HCT116 (cell line): ENCODE measurements at regions not wholly inside any gene's neighbourhood (a gene's known extent, or its start where the extent isn't known, plus 50 kb on each side); places are given as distances from the start of the nearest gene placed in this dataset.

Experiments
- CTCF ChIP-seq, 3 experiments: fragments of 200-600 bp in 1 of 3; sonication (generic) in 1 of 3; IDR thresholded peaks in 2 of 3; conservative IDR thresholded peaks in 1 of 3; 2 replicates each; pipeline ENCODE4 v1.5.1; 2012 to 2017; ENCODE audit warnings: low read depth in 2 of 3, low read length in 2 of 3, antibody characterized with exemption in 1 of 3, borderline replicate concordance in 1 of 3, control low read depth in 1 of 3, mild to moderate bottlenecking in 1 of 3, mixed read lengths in 1 of 3, mixed run types in 1 of 3, moderate library complexity in 1 of 3; ENCODE audit not compliant: insufficient read depth in 1 of 3
- EZH2 ChIP-seq: fragments of 200-600 bp; sonication (generic); IDR thresholded peaks from 2 replicates; pipeline ENCODE4 v1.6.1; 2017; ENCODE audit warnings: antibody characterized with exemption, mixed run types
- FOSL1 ChIP-seq: IDR thresholded peaks from 2 replicates; pipeline ENCODE4 v1.6.1; 2012; ENCODE audit warnings: low read depth
- POLR2AphosphoS5 ChIP-seq: IDR thresholded peaks from 2 replicates; pipeline ENCODE4 v1.6.1; 2011; ENCODE audit warnings: mild to moderate bottlenecking, low read depth, low read length, moderate library complexity
- RAD21 ChIP-seq: IDR thresholded peaks from 2 replicates; pipeline ENCODE4 v1.6.1; 2012; ENCODE audit warnings: low read depth, mild to moderate bottlenecking
- REST ChIP-seq: IDR thresholded peaks from 2 replicates; pipeline ENCODE4 v1.6.1; 2012; ENCODE audit warnings: low read depth
- TCF7L2 ChIP-seq: IDR thresholded peaks from 2 replicates; pipeline ENCODE4 v1.7.0; 2011; ENCODE audit warnings: borderline replicate concordance, inconsistent platforms; ENCODE audit not compliant: insufficient read depth, insufficient read length; ENCODE audit errors: extremely low read depth
- YY1 ChIP-seq: IDR thresholded peaks from 2 replicates; pipeline ENCODE4 v1.6.1; 2011; ENCODE audit warnings: low read length, low read depth, moderate library complexity, mild to moderate bottlenecking; ENCODE audit not compliant: insufficient replicate concordance; ENCODE audit errors: extremely low read depth

GRCh38 chr11:109958821-109959166, 134.4 kb upstream of the ZC3H12C start:
- TF ChIP-seq POLR2AphosphoS5 (no peak), RAD21 (no peak), TCF7L2 (no peak), REST (no peak), EZH2 (no peak), YY1 (no peak), CTCF (IDR thresholded peaks at IDR 0.05 in 2 of 3, conservative IDR thresholded peaks at IDR 0.05 in 1 of 3; ENCODE audit: borderline replicate concordance in 1 of 3, insufficient read depth in 1 of 3, low read depth in 2 of 3, low read length in 2 of 3) (no peak), FOSL1 (no peak)
